ENCODE measurements at regions not wholly inside any gene's neighbourhood (a gene's known extent, or its start where the extent isn't known, plus 50 kb on each side); places are given as distances from the start of the nearest gene placed in this dataset.

DNA sequence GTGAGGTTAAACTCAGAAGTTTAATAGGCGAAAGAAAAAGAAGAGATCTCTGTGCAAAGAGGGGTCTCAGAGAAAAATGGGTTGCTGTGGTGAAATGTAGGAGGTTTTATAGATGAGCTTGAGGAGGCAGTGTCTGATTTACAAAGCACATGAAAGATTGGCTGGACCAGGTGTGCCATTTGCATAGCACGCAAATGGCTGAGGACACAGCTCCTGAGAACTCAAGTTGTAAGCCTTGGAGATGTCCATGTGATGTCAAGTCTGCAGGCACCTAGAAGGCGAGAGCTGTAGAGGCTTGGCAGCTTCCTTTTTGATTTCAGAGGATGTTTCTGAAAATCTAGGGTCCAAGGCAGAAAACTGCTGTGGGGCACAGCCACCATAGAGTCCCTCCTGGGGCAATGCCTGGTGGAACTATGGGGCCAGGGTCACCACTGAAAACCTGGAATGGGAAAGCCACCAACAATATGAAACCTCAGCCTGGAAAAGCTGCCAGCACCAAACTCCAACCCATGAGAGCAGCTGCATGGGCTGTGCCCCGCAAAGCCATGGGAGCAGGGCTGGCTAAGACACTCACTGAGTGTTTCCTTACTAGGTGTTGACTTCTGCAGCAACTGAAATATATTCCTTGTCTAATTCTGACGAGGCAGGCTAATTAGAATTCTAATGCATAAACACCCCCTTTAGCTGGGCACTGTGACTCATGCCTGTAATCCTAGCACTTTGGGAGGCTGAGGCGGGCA lies 96.9 kb upstream of the TNS3 start:
- TF ChIP-seq EZH2 (IDR thresholded peaks at IDR 0.05; ENCODE audit: borderline replicate concordance, insufficient read depth, low read length, poor library complexity, severe bottlenecking) (no peak), MXI1 (conservative IDR thresholded peaks at IDR 0.05; ENCODE audit: poor library complexity, severe bottlenecking) (no peak), TAF1 (IDR thresholded peaks at IDR 0.05; ENCODE audit: low read depth) (no peak), EP300 (conservative IDR thresholded peaks at IDR 0.05; ENCODE audit: poor library complexity, severe bottlenecking) (no peak), POLR2AphosphoS5 (IDR thresholded peaks at IDR 0.05) (no peak)
- TF ChIP-seq, protein P1, sequence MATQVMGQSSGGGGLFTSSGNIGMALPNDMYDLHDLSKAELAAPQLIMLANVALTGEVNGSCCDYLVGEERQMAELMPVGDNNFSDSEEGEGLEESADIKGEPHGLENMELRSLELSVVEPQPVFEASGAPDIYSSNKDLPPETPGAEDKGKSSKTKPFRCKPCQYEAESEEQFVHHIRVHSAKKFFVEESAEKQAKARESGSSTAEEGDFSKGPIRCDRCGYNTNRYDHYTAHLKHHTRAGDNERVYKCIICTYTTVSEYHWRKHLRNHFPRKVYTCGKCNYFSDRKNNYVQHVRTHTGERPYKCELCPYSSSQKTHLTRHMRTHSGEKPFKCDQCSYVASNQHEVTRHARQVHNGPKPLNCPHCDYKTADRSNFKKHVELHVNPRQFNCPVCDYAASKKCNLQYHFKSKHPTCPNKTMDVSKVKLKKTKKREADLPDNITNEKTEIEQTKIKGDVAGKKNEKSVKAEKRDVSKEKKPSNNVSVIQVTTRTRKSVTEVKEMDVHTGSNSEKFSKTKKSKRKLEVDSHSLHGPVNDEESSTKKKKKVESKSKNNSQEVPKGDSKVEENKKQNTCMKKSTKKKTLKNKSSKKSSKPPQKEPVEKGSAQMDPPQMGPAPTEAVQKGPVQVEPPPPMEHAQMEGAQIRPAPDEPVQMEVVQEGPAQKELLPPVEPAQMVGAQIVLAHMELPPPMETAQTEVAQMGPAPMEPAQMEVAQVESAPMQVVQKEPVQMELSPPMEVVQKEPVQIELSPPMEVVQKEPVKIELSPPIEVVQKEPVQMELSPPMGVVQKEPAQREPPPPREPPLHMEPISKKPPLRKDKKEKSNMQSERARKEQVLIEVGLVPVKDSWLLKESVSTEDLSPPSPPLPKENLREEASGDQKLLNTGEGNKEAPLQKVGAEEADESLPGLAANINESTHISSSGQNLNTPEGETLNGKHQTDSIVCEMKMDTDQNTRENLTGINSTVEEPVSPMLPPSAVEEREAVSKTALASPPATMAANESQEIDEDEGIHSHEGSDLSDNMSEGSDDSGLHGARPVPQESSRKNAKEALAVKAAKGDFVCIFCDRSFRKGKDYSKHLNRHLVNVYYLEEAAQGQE (IDR thresholded peaks at IDR 0.05; ENCODE audit: borderline replicate concordance), result no peak
- TF ChIP-seq, protein P2, sequence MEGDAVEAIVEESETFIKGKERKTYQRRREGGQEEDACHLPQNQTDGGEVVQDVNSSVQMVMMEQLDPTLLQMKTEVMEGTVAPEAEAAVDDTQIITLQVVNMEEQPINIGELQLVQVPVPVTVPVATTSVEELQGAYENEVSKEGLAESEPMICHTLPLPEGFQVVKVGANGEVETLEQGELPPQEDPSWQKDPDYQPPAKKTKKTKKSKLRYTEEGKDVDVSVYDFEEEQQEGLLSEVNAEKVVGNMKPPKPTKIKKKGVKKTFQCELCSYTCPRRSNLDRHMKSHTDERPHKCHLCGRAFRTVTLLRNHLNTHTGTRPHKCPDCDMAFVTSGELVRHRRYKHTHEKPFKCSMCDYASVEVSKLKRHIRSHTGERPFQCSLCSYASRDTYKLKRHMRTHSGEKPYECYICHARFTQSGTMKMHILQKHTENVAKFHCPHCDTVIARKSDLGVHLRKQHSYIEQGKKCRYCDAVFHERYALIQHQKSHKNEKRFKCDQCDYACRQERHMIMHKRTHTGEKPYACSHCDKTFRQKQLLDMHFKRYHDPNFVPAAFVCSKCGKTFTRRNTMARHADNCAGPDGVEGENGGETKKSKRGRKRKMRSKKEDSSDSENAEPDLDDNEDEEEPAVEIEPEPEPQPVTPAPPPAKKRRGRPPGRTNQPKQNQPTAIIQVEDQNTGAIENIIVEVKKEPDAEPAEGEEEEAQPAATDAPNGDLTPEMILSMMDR (IDR thresholded peaks at IDR 0.05; ENCODE audit: poor library complexity, severe bottlenecking), result no peak
- Histone ChIP-seq H3F3A (ENCODE audit: insufficient read depth, low read length, poor library complexity, severe bottlenecking) (no peaks in the 10 kb centered on the region), H4K20me1 (ENCODE audit: insufficient read depth) (no peaks in the 10 kb centered on the region), H3K9ac (ENCODE audit: low read length) (no peak overlapping the region), H3K9me2 (ENCODE audit: insufficient read depth, low read length) (no peaks in the 10 kb centered on the region), H3K36me3 (ENCODE audit: insufficient read depth, low read length) (no peaks in the 10 kb centered on the region), H3K79me2 (replicated peaks; ENCODE audit: insufficient read depth, low read length) (no peaks in the 10 kb centered on the region), H3K4me3 (ENCODE audit: low read length) (no peak overlapping the region), H3K27me3 (ENCODE audit: insufficient read depth, low read depth, low read length) (no peaks in the 10 kb centered on the region), H3K27ac (ENCODE audit: low read length) (no peak overlapping the region), H3K9me3 (ENCODE audit: low read length) (no peaks in the 10 kb centered on the region), H3K4me2 (ENCODE audit: low read length) (no peak overlapping the region), H2AFZ (ENCODE audit: low read depth, low read length) (no peak overlapping the region)

DNA sequence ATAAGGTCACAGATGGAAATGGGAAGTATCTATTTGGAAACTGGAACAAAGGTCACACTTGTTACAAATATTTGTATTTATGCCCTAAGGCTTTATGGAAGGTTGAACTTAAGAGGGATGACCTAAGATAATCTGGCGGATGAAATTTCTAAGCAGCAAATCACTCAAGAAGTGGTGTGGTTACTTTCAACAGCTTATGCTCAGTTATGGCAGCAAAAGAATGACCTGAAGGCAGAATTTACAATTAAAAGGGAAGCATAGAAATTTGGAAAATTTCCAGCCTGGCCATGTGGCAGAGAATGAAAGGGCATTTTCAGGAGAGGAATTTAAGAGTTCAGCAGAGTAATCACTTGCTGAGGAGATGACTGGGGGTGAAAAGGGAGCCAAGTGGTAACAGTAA lies 95.8 kb upstream of the TNS3 start:
- H3K4me2 ChIP-seq (ENCODE audit: low read length), result no peak overlapping the region
- no peaks in the 10 kb centered on the region for H3K36me3 ChIP-seq (ENCODE audit: insufficient read depth, low read length)
- H3K9me3 ChIP-seq (ENCODE audit: low read length), result no peaks in the 10 kb centered on the region
- no peak overlapping the region for H3K4me3 ChIP-seq (ENCODE audit: low read length)
- H3K27ac ChIP-seq (ENCODE audit: low read length), result no peak overlapping the region
- TF ChIP-seq MXI1 (conservative IDR thresholded peaks at IDR 0.05; ENCODE audit: poor library complexity, severe bottlenecking) (no peak), TAF1 (IDR thresholded peaks at IDR 0.05; ENCODE audit: low read depth) (no peak), EP300 (conservative IDR thresholded peaks at IDR 0.05; ENCODE audit: poor library complexity, severe bottlenecking) (no peak), RAD21 (conservative IDR thresholded peaks at IDR 0.05) (no peak)
- TF ChIP-seq, protein P1 (IDR thresholded peaks at IDR 0.05; ENCODE audit: borderline replicate concordance), result no peak
- no peak overlapping the region for H2AFZ ChIP-seq (ENCODE audit: low read depth, low read length)
- H3K9ac ChIP-seq (ENCODE audit: low read length), result no peak overlapping the region
- H3F3A ChIP-seq (ENCODE audit: insufficient read depth, low read length, poor library complexity, severe bottlenecking), result no peaks in the 10 kb centered on the region
- no peaks in the 10 kb centered on the region for H3K79me2 ChIP-seq (replicated peaks; ENCODE audit: insufficient read depth, low read length)
- no peaks in the 10 kb centered on the region for H3K27me3 ChIP-seq (ENCODE audit: insufficient read depth, low read depth, low read length)
- no peaks in the 10 kb centered on the region for H3K9me2 ChIP-seq (ENCODE audit: insufficient read depth, low read length)
- no peaks in the 10 kb centered on the region for H4K20me1 ChIP-seq (ENCODE audit: insufficient read depth)

Data from neural cell (in vitro differentiated cells).